PC-9 (cell line): ENCODE measurements at regions not wholly inside any gene's neighbourhood (a gene's known extent, or its start where the extent isn't known, plus 50 kb on each side); places are given as distances from the start of the nearest gene placed in this dataset.

ENCODE experiments used
- BruUV-seq: library from RNA; stranded (reverse); fragments of 400-500 nt; replicated peaks from 2 replicates; lab custom pipeline; 2021; lab: Mats Ljungman, UMichigan
- CTCF ChIA-PET: fragments of 300-600 bp; sonication (Branson Sonifier 250); formaldehyde crosslinking; loops from one replicate; lab custom pipeline; 2022; ENCODE audit warnings: antibody characterized with exemption; lab: Charles Lee
- POLR2A ChIA-PET: fragments of 300-600 bp; sonication (Branson Sonifier 250); formaldehyde crosslinking; loops from one replicate; lab custom pipeline; 2022; ENCODE audit warnings: antibody characterized with exemption; ENCODE audit not compliant: unreplicated experiment; lab: Charles Lee
- DNase-seq, 2 experiments: peaks; one replicate each; pipeline versions ENCODE4 v3.0.0 to v3.0.0-alpha.2; 2015 to 2022; ENCODE audit warnings: mixed read lengths in 1 of 2
- H2AFZ ChIP-seq: fragments of 200-600 bp; sonication (generic); 2 replicates; pipeline ENCODE4 v1.8.1; 2017; ENCODE audit warnings: antibody characterized with exemption
- H3F3A ChIP-seq: fragments of 200-600 bp; sonication (generic); 2 replicates; pipeline ENCODE4 v1.8.1; 2017; ENCODE audit warnings: antibody characterized with exemption, mild to moderate bottlenecking, low read depth; ENCODE audit not compliant: insufficient read depth
- H3K27ac ChIP-seq: fragments of 200-600 bp; sonication (generic); 2 replicates; pipeline ENCODE4 v1.6.1; 2016; ENCODE audit warnings: mixed run types
- H3K27me3 ChIP-seq: fragments of 200-600 bp; sonication (generic); 2 replicates; pipeline ENCODE4 v1.6.1; 2016; ENCODE audit warnings: low read depth, mixed run types; ENCODE audit not compliant: insufficient read depth
- H3K36me3 ChIP-seq: fragments of 200-600 bp; sonication (generic); 2 replicates; pipeline ENCODE4 v1.6.1; 2016; ENCODE audit warnings: low read depth, mixed run types
- H3K4me1 ChIP-seq: fragments of 200-600 bp; sonication (generic); replicated peaks from 2 replicates; pipeline ENCODE4 v1.6.1; 2016; ENCODE audit warnings: mixed run types; ENCODE audit not compliant: insufficient read depth
- H3K4me2 ChIP-seq: fragments of 200-600 bp; sonication (generic); 2 replicates; pipeline ENCODE4 v1.6.1; 2017; ENCODE audit warnings: mixed run types
- H3K4me3 ChIP-seq: fragments of 200-600 bp; sonication (generic); 2 replicates; pipeline ENCODE4 v1.6.1; 2016; ENCODE audit warnings: mixed run types
- H3K79me2 ChIP-seq: fragments of 200-600 bp; sonication (generic); 2 replicates; pipeline ENCODE4 v1.6.1; 2017; ENCODE audit warnings: low read depth, mixed run types
- H3K9me2 ChIP-seq: fragments of 200-600 bp; sonication (generic); 2 replicates; pipeline ENCODE4 v1.8.1; 2017; ENCODE audit warnings: mild to moderate bottlenecking; ENCODE audit not compliant: insufficient read depth
- H3K9me3 ChIP-seq: fragments of 200-600 bp; sonication (generic); 2 replicates; pipeline ENCODE4 v1.8.1; 2016; ENCODE audit warnings: low read depth; ENCODE audit not compliant: insufficient read depth
- H4K20me1 ChIP-seq: fragments of 200-600 bp; sonication (generic); 2 replicates; pipeline ENCODE4 v1.8.1; 2017; ENCODE audit not compliant: insufficient read depth
- EZH2 ChIP-seq: fragments of 200-600 bp; sonication (generic); IDR thresholded peaks from 2 replicates; pipeline ENCODE4 v1.8.0; 2017; ENCODE audit warnings: antibody characterized with exemption, low read depth
- intact Hi-C: fragments of 100-400 bp; cut with micrococcal nuclease; formaldehyde crosslinking; loops from one replicate; pipeline ENCODE4 v1.10.0; 2022; ENCODE audit not compliant: unreplicated experiment
- TF ChIP-seq, protein P1 (sequence below): fragments of 200-600 bp; sonication (generic); conservative IDR thresholded peaks from 2 replicates; pipeline ENCODE4 v1.6.1; 2017; ENCODE audit warnings: mixed run types, antibody characterized with exemption, mild to moderate bottlenecking, moderate library complexity

GRCh38 chr2:120451334-120451733 is 105.4 kb downstream of the INHBB start:
- H3K9me2 ChIP-seq: no peaks in the 10 kb centered on the region
- H4K20me1 ChIP-seq: no peaks in the 10 kb centered on the region
- peaks cover 8% of the 10 kb centered on the region; the same call in 1 of the 2 replicates for H3K4me1 ChIP-seq
- DNase-seq: no peak
- H2AFZ ChIP-seq: no peak overlapping the region
- intact Hi-C loops: no loop called here
- POLR2A ChIA-PET: no interaction called here
- CTCF ChIA-PET: no interaction called here
- H3K4me3 ChIP-seq: no peak overlapping the region
- H3K4me2 ChIP-seq: no peak overlapping the region
- H3K9me3 ChIP-seq: no peaks in the 10 kb centered on the region
- no peaks in the 10 kb centered on the region for H3K79me2 ChIP-seq
- no TSS peak for BruUV-seq
- H3K36me3 ChIP-seq: no peaks in the 10 kb centered on the region
- no peak for TF ChIP-seq EZH2
- TF ChIP-seq, protein P1, sequence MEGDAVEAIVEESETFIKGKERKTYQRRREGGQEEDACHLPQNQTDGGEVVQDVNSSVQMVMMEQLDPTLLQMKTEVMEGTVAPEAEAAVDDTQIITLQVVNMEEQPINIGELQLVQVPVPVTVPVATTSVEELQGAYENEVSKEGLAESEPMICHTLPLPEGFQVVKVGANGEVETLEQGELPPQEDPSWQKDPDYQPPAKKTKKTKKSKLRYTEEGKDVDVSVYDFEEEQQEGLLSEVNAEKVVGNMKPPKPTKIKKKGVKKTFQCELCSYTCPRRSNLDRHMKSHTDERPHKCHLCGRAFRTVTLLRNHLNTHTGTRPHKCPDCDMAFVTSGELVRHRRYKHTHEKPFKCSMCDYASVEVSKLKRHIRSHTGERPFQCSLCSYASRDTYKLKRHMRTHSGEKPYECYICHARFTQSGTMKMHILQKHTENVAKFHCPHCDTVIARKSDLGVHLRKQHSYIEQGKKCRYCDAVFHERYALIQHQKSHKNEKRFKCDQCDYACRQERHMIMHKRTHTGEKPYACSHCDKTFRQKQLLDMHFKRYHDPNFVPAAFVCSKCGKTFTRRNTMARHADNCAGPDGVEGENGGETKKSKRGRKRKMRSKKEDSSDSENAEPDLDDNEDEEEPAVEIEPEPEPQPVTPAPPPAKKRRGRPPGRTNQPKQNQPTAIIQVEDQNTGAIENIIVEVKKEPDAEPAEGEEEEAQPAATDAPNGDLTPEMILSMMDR: no peak
- no peaks in the 10 kb centered on the region for H3K27me3 ChIP-seq
- H3K27ac ChIP-seq: no peak overlapping the region
- H3F3A ChIP-seq: no peaks in the 10 kb centered on the region

- H3K79me2 ChIP-seq: no peaks in the 10 kb centered on the region
- no peaks in the 10 kb centered on the region for H3K9me2 ChIP-seq
- no peak overlapping the region for H2AFZ ChIP-seq
- CTCF ChIA-PET: no interaction called here
- no peaks in the 10 kb centered on the region for H3K27me3 ChIP-seq
- H3K27ac ChIP-seq: no peak overlapping the region
- H3K4me3 ChIP-seq: no peak overlapping the region
- no peak for DNase-seq
- no peak overlapping the region for H3K4me2 ChIP-seq
- POLR2A ChIA-PET: no interaction called here
- intact Hi-C loops: no loop called here
- H3K4me1 ChIP-seq: peaks cover 8% of the 10 kb centered on the region; the same call in 1 of the 2 replicates
- H3K36me3 ChIP-seq: no peaks in the 10 kb centered on the region
- no peaks in the 10 kb centered on the region for H4K20me1 ChIP-seq
- TF ChIP-seq EZH2: no peak
- TF ChIP-seq, protein P1: no peak
- no peaks in the 10 kb centered on the region for H3K9me3 ChIP-seq
- no peaks in the 10 kb centered on the region for H3F3A ChIP-seq
- BruUV-seq: no TSS peak
Measured at GRCh38 chr2:120452131-120452530, 106.2 kb downstream of the INHBB start.

GRCh38 chr2:120452945-120453634 is 107.2 kb downstream of the INHBB start:
- Histone ChIP-seq H3K79me2 (no peaks in the 10 kb centered on the region), H3K9me3 (peaks cover 4% of the 10 kb centered on the region; the same call in 1 of the 2 replicates), H3K27me3 (no peaks in the 10 kb centered on the region), H3K4me2 (no peak overlapping the region), H2AFZ (no peak overlapping the region), H3K4me3 (no peak overlapping the region), H3K36me3 (no peaks in the 10 kb centered on the region), H3K27ac (no peak overlapping the region), H3K9me2 (no peaks in the 10 kb centered on the region), H4K20me1 (no peaks in the 10 kb centered on the region), H3F3A (no peaks in the 10 kb centered on the region), H3K4me1 (peaks cover 8% of the 10 kb centered on the region; the same call in 1 of the 2 replicates)
- POLR2A ChIA-PET: no interaction called here
- no peak for TF ChIP-seq EZH2
- TF ChIP-seq, protein P1: no peak
- intact Hi-C loops: no loop called here
- CTCF ChIA-PET: no interaction called here
- BruUV-seq: no TSS peak
- DNase-seq: no peak
